ENCODE measurements at regions not wholly inside any gene's neighbourhood (a gene's known extent, or its start where the extent isn't known, plus 50 kb on each side); places are given as distances from the start of the nearest gene placed in this dataset.

GRCh38 chrX:69424910-69425309, 79.2 kb upstream of the NALF2 start:
- TF ChIP-seq, protein P1, sequence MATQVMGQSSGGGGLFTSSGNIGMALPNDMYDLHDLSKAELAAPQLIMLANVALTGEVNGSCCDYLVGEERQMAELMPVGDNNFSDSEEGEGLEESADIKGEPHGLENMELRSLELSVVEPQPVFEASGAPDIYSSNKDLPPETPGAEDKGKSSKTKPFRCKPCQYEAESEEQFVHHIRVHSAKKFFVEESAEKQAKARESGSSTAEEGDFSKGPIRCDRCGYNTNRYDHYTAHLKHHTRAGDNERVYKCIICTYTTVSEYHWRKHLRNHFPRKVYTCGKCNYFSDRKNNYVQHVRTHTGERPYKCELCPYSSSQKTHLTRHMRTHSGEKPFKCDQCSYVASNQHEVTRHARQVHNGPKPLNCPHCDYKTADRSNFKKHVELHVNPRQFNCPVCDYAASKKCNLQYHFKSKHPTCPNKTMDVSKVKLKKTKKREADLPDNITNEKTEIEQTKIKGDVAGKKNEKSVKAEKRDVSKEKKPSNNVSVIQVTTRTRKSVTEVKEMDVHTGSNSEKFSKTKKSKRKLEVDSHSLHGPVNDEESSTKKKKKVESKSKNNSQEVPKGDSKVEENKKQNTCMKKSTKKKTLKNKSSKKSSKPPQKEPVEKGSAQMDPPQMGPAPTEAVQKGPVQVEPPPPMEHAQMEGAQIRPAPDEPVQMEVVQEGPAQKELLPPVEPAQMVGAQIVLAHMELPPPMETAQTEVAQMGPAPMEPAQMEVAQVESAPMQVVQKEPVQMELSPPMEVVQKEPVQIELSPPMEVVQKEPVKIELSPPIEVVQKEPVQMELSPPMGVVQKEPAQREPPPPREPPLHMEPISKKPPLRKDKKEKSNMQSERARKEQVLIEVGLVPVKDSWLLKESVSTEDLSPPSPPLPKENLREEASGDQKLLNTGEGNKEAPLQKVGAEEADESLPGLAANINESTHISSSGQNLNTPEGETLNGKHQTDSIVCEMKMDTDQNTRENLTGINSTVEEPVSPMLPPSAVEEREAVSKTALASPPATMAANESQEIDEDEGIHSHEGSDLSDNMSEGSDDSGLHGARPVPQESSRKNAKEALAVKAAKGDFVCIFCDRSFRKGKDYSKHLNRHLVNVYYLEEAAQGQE (IDR thresholded peaks at IDR 0.05; ENCODE audit: insufficient read depth in 1 of 2, low read depth in 2 of 2, low read length in 1 of 2) = no peak
- TF ChIP-seq, protein P2, sequence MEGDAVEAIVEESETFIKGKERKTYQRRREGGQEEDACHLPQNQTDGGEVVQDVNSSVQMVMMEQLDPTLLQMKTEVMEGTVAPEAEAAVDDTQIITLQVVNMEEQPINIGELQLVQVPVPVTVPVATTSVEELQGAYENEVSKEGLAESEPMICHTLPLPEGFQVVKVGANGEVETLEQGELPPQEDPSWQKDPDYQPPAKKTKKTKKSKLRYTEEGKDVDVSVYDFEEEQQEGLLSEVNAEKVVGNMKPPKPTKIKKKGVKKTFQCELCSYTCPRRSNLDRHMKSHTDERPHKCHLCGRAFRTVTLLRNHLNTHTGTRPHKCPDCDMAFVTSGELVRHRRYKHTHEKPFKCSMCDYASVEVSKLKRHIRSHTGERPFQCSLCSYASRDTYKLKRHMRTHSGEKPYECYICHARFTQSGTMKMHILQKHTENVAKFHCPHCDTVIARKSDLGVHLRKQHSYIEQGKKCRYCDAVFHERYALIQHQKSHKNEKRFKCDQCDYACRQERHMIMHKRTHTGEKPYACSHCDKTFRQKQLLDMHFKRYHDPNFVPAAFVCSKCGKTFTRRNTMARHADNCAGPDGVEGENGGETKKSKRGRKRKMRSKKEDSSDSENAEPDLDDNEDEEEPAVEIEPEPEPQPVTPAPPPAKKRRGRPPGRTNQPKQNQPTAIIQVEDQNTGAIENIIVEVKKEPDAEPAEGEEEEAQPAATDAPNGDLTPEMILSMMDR (IDR thresholded peaks at IDR 0.05) = no peak
- TF ChIP-seq SIN3A (IDR thresholded peaks at IDR 0.05; ENCODE audit: borderline replicate concordance, insufficient read depth, low read depth, low read length) = no peak
